Loucy (cell line): ENCODE measurements at regions not wholly inside any gene's neighbourhood (a gene's known extent, or its start where the extent isn't known, plus 50 kb on each side); places are given as distances from the start of the nearest gene placed in this dataset.

Experiments used
- CTCF ChIP-seq: fragments of 200-600 bp; sonication (generic); conservative IDR thresholded peaks from 2 replicates; pipeline ENCODE4 v1.5.1; 2014; ENCODE audit warnings: mild to moderate bottlenecking, antibody characterized with exemption, low read length
- EZH2phosphoT487 ChIP-seq: fragments of 200-600 bp; IDR thresholded peaks from 2 replicates; pipeline ENCODE4 v1.6.1; 2018; ENCODE audit warnings: antibody characterized with exemption, mild to moderate bottlenecking, moderate library complexity, borderline replicate concordance

GRCh38 chr18:70522183-70522680 lies 233.4 kb downstream of the SOCS6 start:
- no peak for TF ChIP-seq CTCF
- no peak for TF ChIP-seq EZH2phosphoT487
